ENCODE measurements at regions not wholly inside any gene's neighbourhood (a gene's known extent, or its start where the extent isn't known, plus 50 kb on each side); places are given as distances from the start of the nearest gene placed in this dataset.
"Not testable (repeated sequence)": the region's sequence is repeated elsewhere in the genome, so short reads cannot be mapped to it uniquely, and the experiment has no call there.

- no peak for TF ChIP-seq CTCF (IDR thresholded peaks at IDR 0.05)
- DNase-seq (ENCODE audit: low spot score), result no peak
- ATAC-seq (ENCODE audit: low FRiP score), result no peak
Measured at GRCh38 chr22:22989856-22990255, 80.5 kb upstream of the GNAZ start.

- not testable (repeated sequence) for DNase-seq (ENCODE audit: low spot score); ATAC-seq (ENCODE audit: low FRiP score)
Measured at GRCh38 chr22:22990711-22991505, 79.4 kb upstream of the GNAZ start.

- ATAC-seq (ENCODE audit: low FRiP score), result no peak
- TF ChIP-seq CTCF (IDR thresholded peaks at IDR 0.05), result no peak
- DNase-seq (ENCODE audit: low spot score), result no peak
Measured at GRCh38 chr22:22992474-22992873, 77.8 kb upstream of the GNAZ start.

- no peak for ATAC-seq (ENCODE audit: low FRiP score)
- no peak for DNase-seq (ENCODE audit: low spot score)
- TF ChIP-seq CTCF (IDR thresholded peaks at IDR 0.05), result no peak
Measured at GRCh38 chr22:22993184-22993583, 77.1 kb upstream of the GNAZ start.

- no peak for DNase-seq (ENCODE audit: low spot score)
- no peak for TF ChIP-seq CTCF (IDR thresholded peaks at IDR 0.05)
- ATAC-seq (ENCODE audit: low FRiP score), result no peak
Measured at GRCh38 chr22:22995166-22995565, 75.2 kb upstream of the GNAZ start.

GRCh38 chr22:22996511-22997261 lies 73.6 kb upstream of the GNAZ start:
- ATAC-seq (ENCODE audit: low FRiP score) (no peak), DNase-seq (ENCODE audit: low spot score) (no peak)
- no peak for TF ChIP-seq CTCF (IDR thresholded peaks at IDR 0.05)

- no peak for TF ChIP-seq CTCF (IDR thresholded peaks at IDR 0.05)
- ATAC-seq (ENCODE audit: low FRiP score) (no peak), DNase-seq (ENCODE audit: low spot score) (no peak)
Measured at GRCh38 chr22:22997262-22997898, 72.9 kb upstream of the GNAZ start.
